NT2/D1 (cell line): ENCODE measurements at regions not wholly inside any gene's neighbourhood (a gene's known extent, or its start where the extent isn't known, plus 50 kb on each side); places are given as distances from the start of the nearest gene placed in this dataset.

Experiments
- SUZ12 ChIP-seq: IDR thresholded peaks from 2 replicates; pipeline ENCODE4 v1.6.1; 2011; ENCODE audit not compliant: insufficient read length, insufficient read depth; ENCODE audit errors: extremely low read depth
- YY1 ChIP-seq: IDR thresholded peaks from 2 replicates; pipeline ENCODE4 v1.6.1; 2011; ENCODE audit not compliant: insufficient read length, insufficient read depth
- ZNF274 ChIP-seq: IDR thresholded peaks from 2 replicates; pipeline ENCODE4 v1.6.1; 2011; ENCODE audit warnings: mild to moderate bottlenecking, low read depth, low read length

DNA sequence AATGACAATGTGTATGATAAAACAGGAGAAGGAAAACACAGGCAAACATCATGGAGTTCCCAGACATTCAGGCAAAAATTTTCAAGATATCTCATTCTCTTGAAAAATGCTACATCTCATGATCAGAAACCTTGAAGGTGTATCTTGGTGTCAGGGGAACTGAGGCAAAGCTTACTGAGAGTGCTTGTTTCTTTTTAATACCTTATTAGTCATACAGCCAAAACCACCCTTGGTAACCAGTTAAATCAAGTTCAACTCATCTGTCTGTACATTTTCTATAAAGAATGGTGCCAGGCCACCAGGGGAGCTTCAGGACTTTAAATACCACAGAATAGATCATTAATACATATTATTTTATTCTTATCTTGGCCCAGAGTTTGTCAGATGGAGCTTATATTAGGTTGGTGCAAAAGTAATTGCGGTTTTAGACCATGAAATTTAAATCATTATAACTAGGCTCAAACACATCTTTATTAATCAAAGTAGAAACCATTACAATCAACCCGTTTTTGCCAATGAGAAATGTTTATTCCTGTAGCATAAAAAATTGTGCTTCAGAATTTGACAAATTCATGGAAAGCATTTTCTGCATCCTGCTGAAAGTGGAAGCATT, 1036.0 kb downstream of the AMY1C start:
- TF ChIP-seq YY1 = no peak
- no peak for TF ChIP-seq SUZ12
- no peak for TF ChIP-seq ZNF274
